ENCODE measurements at regions not wholly inside any gene's neighbourhood (a gene's known extent, or its start where the extent isn't known, plus 50 kb on each side); places are given as distances from the start of the nearest gene placed in this dataset.
"Not testable (repeated sequence)": the region's sequence is repeated elsewhere in the genome, so short reads cannot be mapped to it uniquely, and the experiment has no call there.

GRCh38 chr5:122694884-122695283 is 80.0 kb upstream of the SNX2 start:
- Mint-ChIP-seq H3K36me3 (ENCODE audit: insufficient read depth) (no peaks in the 10 kb centered on the region), H3K4me1 (ENCODE audit: low read depth) (peaks cover 2% of the 10 kb centered on the region)
- DNase-seq (ENCODE audit: low spot score, unreplicated experiment): no peak

DNA sequence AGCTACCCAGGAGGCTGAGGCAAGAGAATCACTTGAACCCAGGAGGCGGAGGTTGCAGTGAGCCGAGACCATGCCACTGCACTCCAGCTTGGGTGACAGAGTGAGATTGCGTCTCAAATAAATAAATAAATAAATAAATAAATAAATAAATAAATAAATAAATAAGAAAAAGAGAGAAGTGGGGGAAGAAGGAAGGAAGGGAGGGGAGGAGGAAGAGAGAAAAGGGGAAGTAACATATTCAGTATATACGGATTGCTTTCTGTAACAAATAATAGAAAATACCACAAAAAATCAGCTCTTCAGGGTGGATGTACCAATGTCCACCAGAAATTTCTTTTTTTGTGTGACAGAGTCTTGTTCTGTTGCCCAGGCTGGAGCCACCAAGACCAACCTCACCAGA is 78.1 kb upstream of the SNX2 start:
- not testable (repeated sequence) for H3K9me3 Mint-ChIP-seq (ENCODE audit: low read depth); H3K27ac Mint-ChIP-seq; H3K4me3 Mint-ChIP-seq (ENCODE audit: low read depth); DNase-seq (ENCODE audit: low spot score, unreplicated experiment); H3K36me3 Mint-ChIP-seq (ENCODE audit: insufficient read depth); H3K27me3 Mint-ChIP-seq; H3K4me1 Mint-ChIP-seq (ENCODE audit: low read depth)

More at GRCh38 chr5:122694884-122695283, 80.0 kb upstream of the SNX2 start:
- Mint-ChIP-seq H3K4me3 (ENCODE audit: low read depth) (no peak overlapping the region), H3K27ac (no peak overlapping the region), H3K9me3 (ENCODE audit: low read depth) (no peaks in the 10 kb centered on the region), H3K27me3 (no peaks in the 10 kb centered on the region)
- no peak for TF ChIP-seq CTCF (IDR thresholded peaks at IDR 0.05; ENCODE audit: unreplicated experiment)

DNA sequence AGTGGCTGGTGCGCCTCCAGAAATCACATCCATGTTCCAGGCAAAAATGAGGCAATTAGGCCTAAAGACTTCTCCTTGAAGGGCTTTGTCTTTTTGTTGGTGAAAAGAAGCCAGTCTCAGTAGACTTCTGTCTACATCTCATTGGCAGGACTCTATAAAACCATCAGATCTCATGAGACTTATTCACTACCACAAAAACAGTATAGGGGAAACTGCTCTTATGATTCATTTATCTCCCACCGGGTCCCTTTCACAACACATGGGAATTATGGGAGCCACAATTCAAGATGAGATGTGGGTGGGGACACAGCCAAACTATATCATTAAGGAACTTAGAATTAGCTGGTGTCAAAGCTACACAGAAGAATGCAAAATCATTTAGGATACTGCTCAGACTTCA is 77.7 kb upstream of the SNX2 start:
- H3K27ac Mint-ChIP-seq: no peak overlapping the region
- no peak overlapping the region for H3K4me3 Mint-ChIP-seq (ENCODE audit: low read depth)
- no peak for TF ChIP-seq CTCF (IDR thresholded peaks at IDR 0.05; ENCODE audit: unreplicated experiment)
- H3K9me3 Mint-ChIP-seq (ENCODE audit: low read depth): no peaks in the 10 kb centered on the region
- H3K4me1 Mint-ChIP-seq (ENCODE audit: low read depth): no peaks in the 10 kb centered on the region
- DNase-seq (ENCODE audit: low spot score, unreplicated experiment): no peak
- H3K36me3 Mint-ChIP-seq (ENCODE audit: insufficient read depth): no peaks in the 10 kb centered on the region
- no peaks in the 10 kb centered on the region for H3K27me3 Mint-ChIP-seq

DNA sequence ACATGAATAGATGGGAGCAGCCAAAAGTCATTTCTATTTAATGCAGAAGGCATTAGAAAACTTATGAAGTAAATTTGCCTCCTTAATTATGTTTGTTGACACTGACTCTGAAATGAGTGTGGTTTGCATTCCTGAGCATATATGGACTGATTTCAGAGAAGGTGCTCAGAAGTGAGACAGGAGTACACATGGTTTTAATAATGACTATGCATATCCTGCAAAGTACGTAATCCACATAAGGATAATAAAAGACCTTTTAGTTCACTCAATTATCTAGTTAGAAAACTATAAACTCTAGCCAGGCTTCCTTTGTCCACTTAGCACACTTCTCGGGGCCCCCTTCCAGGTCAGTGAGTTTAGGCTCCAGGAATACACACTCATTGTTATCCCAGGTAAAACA is 75.7 kb upstream of the SNX2 start:
- H3K4me3 Mint-ChIP-seq (ENCODE audit: low read depth): no peak overlapping the region
- H3K27ac Mint-ChIP-seq: no peak overlapping the region
- H3K9me3 Mint-ChIP-seq (ENCODE audit: low read depth): no peaks in the 10 kb centered on the region
- no peaks in the 10 kb centered on the region for H3K27me3 Mint-ChIP-seq
- no peaks in the 10 kb centered on the region for H3K4me1 Mint-ChIP-seq (ENCODE audit: low read depth)
- no peak for DNase-seq (ENCODE audit: low spot score, unreplicated experiment)
- no peaks in the 10 kb centered on the region for H3K36me3 Mint-ChIP-seq (ENCODE audit: insufficient read depth)
- no peak for TF ChIP-seq CTCF (IDR thresholded peaks at IDR 0.05; ENCODE audit: unreplicated experiment)

- H3K36me3 Mint-ChIP-seq (ENCODE audit: insufficient read depth): no peaks in the 10 kb centered on the region
- no peak overlapping the region for H3K4me3 Mint-ChIP-seq (ENCODE audit: low read depth)
- no peaks in the 10 kb centered on the region for H3K9me3 Mint-ChIP-seq (ENCODE audit: low read depth)
- DNase-seq (ENCODE audit: low spot score, unreplicated experiment): no peak
- H3K4me1 Mint-ChIP-seq (ENCODE audit: low read depth): no peaks in the 10 kb centered on the region
- TF ChIP-seq CTCF (IDR thresholded peaks at IDR 0.05; ENCODE audit: unreplicated experiment): no peak
- no peak overlapping the region for H3K27ac Mint-ChIP-seq
- H3K27me3 Mint-ChIP-seq: no peaks in the 10 kb centered on the region
Observed at GRCh38 chr5:122701640-122702523, 73.0 kb upstream of the SNX2 start.

GRCh38 chr5:122702524-122702875 is 72.4 kb upstream of the SNX2 start:
- no peak overlapping the region for H3K4me3 Mint-ChIP-seq (ENCODE audit: low read depth)

More at GRCh38 chr5:122702524-122702875, 72.4 kb upstream of the SNX2 start:
- Mint-ChIP-seq H3K27me3 (no peaks in the 10 kb centered on the region), H3K36me3 (ENCODE audit: insufficient read depth) (no peaks in the 10 kb centered on the region), H3K9me3 (ENCODE audit: low read depth) (no peaks in the 10 kb centered on the region), H3K27ac (no peak overlapping the region), H3K4me1 (ENCODE audit: low read depth) (no peaks in the 10 kb centered on the region)
- no peak for DNase-seq (ENCODE audit: low spot score, unreplicated experiment)
- TF ChIP-seq CTCF (IDR thresholded peaks at IDR 0.05; ENCODE audit: unreplicated experiment): no peak

Measured in progenitor cell of endocrine pancreas (in vitro differentiated cells).